Naive thymus-derived CD4-positive, alpha-beta T cell (primary cell): ENCODE measurements at regions not wholly inside any gene's neighbourhood (a gene's known extent, or its start where the extent isn't known, plus 50 kb on each side); places are given as distances from the start of the nearest gene placed in this dataset.

Experiments used
- ATAC-seq: fragments of 150-1000 bp; cut with Tn5 transposase; 2 replicates; pipeline ENCODE4 v1.10.0; 2021; ENCODE audit warnings: mild to moderate bottlenecking, moderate library complexity
- CTCF ChIA-PET: fragments of 350-600 bp; sonication (Branson Sonifier 250); formaldehyde crosslinking; loops from one replicate; lab custom pipeline; 2021; ENCODE audit warnings: antibody characterized with exemption; lab: Charles Lee
- POLR2A ChIA-PET: fragments of 350-600 bp; sonication (Branson Sonifier 250); formaldehyde crosslinking; loops from one replicate; lab custom pipeline; 2021; ENCODE audit warnings: antibody characterized with exemption, inconsistent platforms; lab: Charles Lee
- DNase-seq, 9 donors: peaks; one replicate each; pipeline versions ENCODE4 v3.0.0 to v3.0.0-alpha.2; 2020 to 2022; ENCODE audit warnings: mixed read lengths in 1 of 9
- H3K27ac ChIP-seq: one replicate; pipeline ENCODE4 v1.7.0; 2013; ENCODE audit warnings: mild to moderate bottlenecking, low read depth, low read length, moderate library complexity
- H3K27me3 ChIP-seq, 2 donors: one replicate each; pipeline ENCODE4 v1.7.0; 2013; ENCODE audit warnings: low read length in 2 of 2, mild to moderate bottlenecking in 2 of 2, moderate library complexity in 2 of 2; ENCODE audit not compliant: control insufficient read depth in 2 of 2, insufficient read depth in 2 of 2
- H3K36me3 ChIP-seq, 3 experiments: 1 replicate in 2 of 3; 2 replicates in 1 of 3; pipeline ENCODE4 v1.7.0; 2013; ENCODE audit warnings: low read length in 3 of 3, mild to moderate bottlenecking in 3 of 3, moderate library complexity in 1 of 3; ENCODE audit not compliant: insufficient read depth in 3 of 3, control insufficient read depth in 2 of 3
- H3K4me1 ChIP-seq, 2 donors: one replicate each; pipeline ENCODE4 v1.7.0; 2013; ENCODE audit warnings: low read length in 2 of 2, mild to moderate bottlenecking in 2 of 2, moderate library complexity in 1 of 2; ENCODE audit not compliant: control insufficient read depth in 2 of 2, insufficient read depth in 2 of 2
- H3K4me3 ChIP-seq: 2 replicates; pipeline ENCODE4 v1.7.0; 2013; ENCODE audit warnings: mild to moderate bottlenecking, low read length
- H3K9me3 ChIP-seq, 3 experiments: 1 replicate in 2 of 3; 2 replicates in 1 of 3; pipeline ENCODE4 v1.7.0; 2013; ENCODE audit warnings: low read length in 3 of 3; ENCODE audit not compliant: control insufficient read depth in 2 of 3
- H3K27ac Mint-ChIP-seq, 9 donors: one replicate each; pipeline ENCODE4 v1.8.0; 2020 to 2022; ENCODE audit warnings: mixed read lengths in 9 of 9, mild to moderate bottlenecking in 8 of 9, moderate library complexity in 5 of 9, inconsistent platforms in 2 of 9
- H3K27me3 Mint-ChIP-seq, 5 donors: one replicate each; pipeline ENCODE4 v1.8.0; 2021 to 2022; ENCODE audit warnings: mixed read lengths in 5 of 5, mild to moderate bottlenecking in 1 of 5
- H3K36me3 Mint-ChIP-seq, 5 donors: one replicate each; pipeline ENCODE4 v1.8.0; 2020 to 2022; ENCODE audit warnings: mixed read lengths in 5 of 5, mild to moderate bottlenecking in 3 of 5, inconsistent platforms in 1 of 5
- H3K4me1 Mint-ChIP-seq, 7 donors: one replicate each; pipeline ENCODE4 v1.8.0; 2020 to 2022; ENCODE audit warnings: mixed read lengths in 7 of 7, mild to moderate bottlenecking in 3 of 7, inconsistent platforms in 1 of 7
- H3K4me3 Mint-ChIP-seq, 10 donors: one replicate each; pipeline ENCODE4 v1.8.0; 2020 to 2022; ENCODE audit warnings: mild to moderate bottlenecking in 10 of 10, mixed read lengths in 10 of 10, moderate library complexity in 6 of 10, inconsistent platforms in 2 of 10
- H3K9me3 Mint-ChIP-seq, 11 donors: one replicate each; pipeline ENCODE4 v1.8.0; 2020 to 2022; ENCODE audit warnings: mixed read lengths in 11 of 11, mild to moderate bottlenecking in 4 of 11, inconsistent platforms in 1 of 11, moderate library complexity in 1 of 11
- intact Hi-C, 2 donors: fragments of 100-400 bp; cut with micrococcal nuclease; formaldehyde crosslinking; loops; one replicate each; pipeline ENCODE4 v1.15.1; 2023

GRCh38 chr2:144146076-144146475 lies 373.8 kb downstream of the ZEB2 start:
- DNase-seq, result no peak
- ChIA-PET CTCF (no interaction called here), POLR2A (no interaction called here)
- no peak for ATAC-seq
- Mint-ChIP-seq H3K27ac (no peak overlapping the region), H3K4me1 (no peaks in the 10 kb centered on the region), H3K27me3 (no peaks in the 10 kb centered on the region), H3K9me3 (no peaks in the 10 kb centered on the region), H3K36me3 (peaks cover 0 to 19% (median 7%) of the 10 kb centered on the region in 5 donors), H3K4me3 (no peak overlapping the region)
- no peak overlapping the region for H3K4me3 ChIP-seq
- no peaks in the 10 kb centered on the region for H3K27me3 ChIP-seq
- no peaks in the 10 kb centered on the region for H3K36me3 ChIP-seq
- intact Hi-C loops, result no loop called here
- H3K9me3 ChIP-seq, result no peaks in the 10 kb centered on the region
- H3K4me1 ChIP-seq, result no peaks in the 10 kb centered on the region
- H3K27ac ChIP-seq, result no peak overlapping the region

- Mint-ChIP-seq H3K4me1 (no peaks in the 10 kb centered on the region), H3K27me3 (no peaks in the 10 kb centered on the region), H3K9me3 (no peaks in the 10 kb centered on the region), H3K4me3 (no peak overlapping the region), H3K27ac (no peak overlapping the region), H3K36me3 (peaks cover 0 to 22% (median 9%) of the 10 kb centered on the region in 5 donors)
- ChIA-PET POLR2A (no interaction called here), CTCF (no interaction called here)
- intact Hi-C loops, result no loop called here
- peak; percentile 67 for ATAC-seq
- no peak for DNase-seq
- H3K27ac ChIP-seq, result no peak overlapping the region
- H3K9me3 ChIP-seq, result no peaks in the 10 kb centered on the region
- H3K4me1 ChIP-seq, result no peaks in the 10 kb centered on the region
- no peaks in the 10 kb centered on the region for H3K27me3 ChIP-seq
- no peaks in the 10 kb centered on the region for H3K36me3 ChIP-seq
- H3K4me3 ChIP-seq, result no peak overlapping the region
Measured at GRCh38 chr2:144143294-144144151, 376.4 kb downstream of the ZEB2 start.

GRCh38 chr2:144140891-144141290 lies 379.0 kb downstream of the ZEB2 start:
- Mint-ChIP-seq H3K4me3 (no peak overlapping the region), H3K9me3 (no peaks in the 10 kb centered on the region), H3K4me1 (no peaks in the 10 kb centered on the region), H3K27me3 (no peaks in the 10 kb centered on the region), H3K36me3 (peaks cover 0 to 24% (median 9%) of the 10 kb centered on the region in 5 donors), H3K27ac (no peak overlapping the region)
- intact Hi-C loops, result no loop called here
- ChIA-PET POLR2A (no interaction called here), CTCF (no interaction called here)
- Histone ChIP-seq H3K4me1 (no peaks in the 10 kb centered on the region), H3K36me3 (no peaks in the 10 kb centered on the region), H3K9me3 (no peaks in the 10 kb centered on the region), H3K27me3 (no peaks in the 10 kb centered on the region), H3K4me3 (no peak overlapping the region), H3K27ac (no peak overlapping the region)
- ATAC-seq (no peak), DNase-seq (no peak)

DNA sequence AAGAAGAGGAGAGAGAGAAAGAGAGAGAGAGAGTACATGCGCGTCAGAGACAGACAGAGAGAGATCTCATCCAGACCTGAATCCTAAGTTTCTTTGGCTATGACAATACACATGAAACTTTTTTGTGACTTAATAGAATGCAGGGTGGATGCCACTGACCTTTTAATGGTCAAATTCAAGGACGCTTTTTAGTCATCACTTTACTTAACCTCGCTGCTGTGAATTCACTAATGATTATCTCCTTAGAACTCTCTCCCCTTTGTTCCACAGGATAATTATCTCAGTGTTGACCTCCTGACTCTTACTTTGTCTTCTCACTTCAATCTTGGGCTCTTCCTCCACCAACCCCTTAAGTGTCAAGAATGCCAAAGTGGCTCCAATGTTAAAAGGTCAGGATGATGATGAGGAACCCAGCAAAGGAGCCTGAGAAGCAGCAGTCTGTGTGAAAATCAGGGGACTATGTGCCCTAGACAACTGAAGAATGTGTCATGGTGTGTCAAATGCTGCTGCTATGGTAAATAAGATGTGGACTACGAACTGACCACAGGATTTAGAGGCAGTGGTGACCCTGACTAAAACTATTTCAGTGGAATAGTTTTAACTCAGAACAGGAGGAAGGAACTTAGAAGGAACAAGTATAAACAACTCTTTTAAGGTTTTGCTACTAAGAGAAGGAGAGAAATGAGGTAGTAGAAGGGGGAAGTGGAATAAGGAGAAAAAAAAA lies 382.1 kb downstream of the ZEB2 start:
- CTCF ChIA-PET, result no interaction called here

GRCh38 chr2:144137272-144137671 lies 382.6 kb downstream of the ZEB2 start:
- intact Hi-C loops, result no loop called here
- no peak overlapping the region for H3K4me3 Mint-ChIP-seq
- Histone ChIP-seq H3K9me3 (no peaks in the 10 kb centered on the region), H3K4me3 (no peak overlapping the region), H3K27ac (no peak overlapping the region), H3K4me1 (no peaks in the 10 kb centered on the region), H3K27me3 (no peaks in the 10 kb centered on the region), H3K36me3 (no peaks in the 10 kb centered on the region)
- no peaks in the 10 kb centered on the region for H3K9me3 Mint-ChIP-seq
- no peaks in the 10 kb centered on the region for H3K27me3 Mint-ChIP-seq
- POLR2A ChIA-PET, result no interaction called here
- H3K36me3 Mint-ChIP-seq, result peaks cover 0 to 13% (median 4%) of the 10 kb centered on the region in 5 donors
- CTCF ChIA-PET, result no interaction called here
- no peak overlapping the region for H3K27ac Mint-ChIP-seq
- no peaks in the 10 kb centered on the region for H3K4me1 Mint-ChIP-seq
- ATAC-seq (no peak), DNase-seq (no peak)

More for the DNA sequence above, 382.1 kb downstream of the ZEB2 start:
- ATAC-seq, result peak; percentile 44
- Mint-ChIP-seq H3K4me1 (no peaks in the 10 kb centered on the region), H3K4me3 (no peak overlapping the region), H3K27me3 (no peaks in the 10 kb centered on the region), H3K36me3 (peaks cover 0 to 16% (median 4%) of the 10 kb centered on the region in 5 donors), H3K9me3 (no peaks in the 10 kb centered on the region), H3K27ac (no peak overlapping the region)
- DNase-seq, result no peak
- POLR2A ChIA-PET, result no interaction called here
- H3K27me3 ChIP-seq, result no peaks in the 10 kb centered on the region
- H3K36me3 ChIP-seq, result no peaks in the 10 kb centered on the region
- H3K4me3 ChIP-seq, result no peak overlapping the region
- H3K27ac ChIP-seq, result no peak overlapping the region
- intact Hi-C loops, result no loop called here
- no peaks in the 10 kb centered on the region for H3K9me3 ChIP-seq
- no peaks in the 10 kb centered on the region for H3K4me1 ChIP-seq

- ATAC-seq (no peak), DNase-seq (no peak)
- Mint-ChIP-seq H3K27me3 (no peaks in the 10 kb centered on the region), H3K36me3 (peaks cover 0 to 11% (median 4%) of the 10 kb centered on the region in 5 donors), H3K9me3 (no peaks in the 10 kb centered on the region), H3K27ac (no peak overlapping the region), H3K4me3 (no peak overlapping the region), H3K4me1 (no peaks in the 10 kb centered on the region)
- Histone ChIP-seq H3K4me3 (no peak overlapping the region), H3K27ac (no peak overlapping the region), H3K36me3 (no peaks in the 10 kb centered on the region), H3K9me3 (no peaks in the 10 kb centered on the region), H3K4me1 (no peaks in the 10 kb centered on the region), H3K27me3 (no peaks in the 10 kb centered on the region)
- CTCF ChIA-PET, result no interaction called here
- POLR2A ChIA-PET, result no interaction called here
- intact Hi-C loops, result no loop called here
Measured at GRCh38 chr2:144136297-144137010, 383.5 kb downstream of the ZEB2 start.
